Urothelium cell line (cell line): ENCODE measurements at regions not wholly inside any gene's neighbourhood (a gene's known extent, or its start where the extent isn't known, plus 50 kb on each side); places are given as distances from the start of the nearest gene placed in this dataset.
"Not testable (repeated sequence)": the region's sequence is repeated elsewhere in the genome, so short reads cannot be mapped to it uniquely, and the experiment has no call there.

Experiments
- DNase-seq: peaks from one replicate; pipeline ENCODE4 v3.0.0; 2011; ENCODE audit warnings: low spot score, mixed read lengths
- FAIRE-seq: peaks from 2 replicates; lab custom pipeline; 2011; peaks lifted over from hg19 to GRCh38; lab: Jason Lieb, UNC

- FAIRE-seq, result no peak
- no peak for DNase-seq
These were observed 154.7 kb upstream of the CDK1 start for GRCh38 chr10:60623627-60624026.

GRCh38 chr10:60621018-60621417 is 157.3 kb upstream of the CDK1 start:
- FAIRE-seq, result no peak
- no peak for DNase-seq

- no peak for FAIRE-seq
These were observed 159.4 kb upstream of the CDK1 start for GRCh38 chr10:60618861-60619260.

DNA sequence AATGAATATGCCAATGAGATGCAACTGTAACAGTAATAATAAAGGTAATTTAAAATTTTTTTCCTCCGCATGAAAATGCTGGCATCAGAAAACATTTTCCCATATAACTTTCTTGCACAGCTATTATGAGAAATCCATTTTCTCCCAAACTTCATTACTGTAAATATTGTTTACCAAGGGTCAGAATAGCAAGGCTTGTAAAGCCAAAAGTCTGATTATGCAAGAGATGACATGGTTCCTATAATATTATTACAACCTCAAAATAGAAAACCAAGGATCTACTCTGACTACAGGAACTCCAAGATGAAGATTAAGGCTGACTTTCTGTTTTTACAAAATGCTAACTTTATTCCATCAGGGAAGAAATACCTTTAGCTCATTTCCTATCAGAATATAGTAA is 162.7 kb upstream of the CDK1 start:
- FAIRE-seq (no peak), DNase-seq (no peak)

More at GRCh38 chr10:60618861-60619260, 159.4 kb upstream of the CDK1 start:
- no peak for DNase-seq

DNA sequence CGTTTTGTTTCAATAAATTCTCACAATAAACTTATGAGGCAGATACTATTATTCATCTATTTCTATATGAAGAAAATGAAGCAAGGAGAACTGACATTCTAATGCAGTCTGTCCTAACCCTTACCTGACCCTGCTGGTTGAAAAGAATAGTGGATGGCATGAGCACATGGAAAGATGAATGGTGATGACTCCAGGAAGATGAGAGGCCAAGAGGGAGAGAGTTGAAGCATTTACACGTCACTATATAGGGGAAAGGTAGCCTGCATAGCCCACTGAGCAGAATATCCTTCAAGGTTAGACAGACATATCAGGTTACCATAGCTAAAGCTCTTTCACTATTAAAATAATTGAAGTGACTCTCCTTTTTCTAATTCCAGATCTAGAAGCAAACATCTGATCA is 163.9 kb upstream of the CDK1 start:
- DNase-seq (no peak), FAIRE-seq (no peak)

DNA sequence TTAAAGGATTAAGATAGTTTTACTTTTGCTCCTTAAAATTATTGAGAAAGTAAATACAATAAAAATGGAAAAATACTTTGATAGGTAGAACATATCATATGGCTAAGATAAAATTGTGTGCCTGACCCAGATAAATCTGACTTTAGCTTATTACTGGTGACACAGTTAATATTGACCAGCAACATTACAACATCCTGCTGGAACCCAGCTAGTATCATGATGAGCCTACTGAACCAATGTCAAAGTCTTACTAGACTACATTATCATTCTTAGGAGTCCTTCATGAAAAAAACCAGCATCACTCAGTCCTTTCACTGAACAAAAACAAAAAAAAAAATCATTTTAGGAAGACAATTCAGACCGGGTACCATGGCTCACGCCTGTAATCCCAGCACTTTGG is 164.8 kb upstream of the CDK1 start:
- FAIRE-seq, result no peak
- no peak for DNase-seq

GRCh38 chr10:60611291-60611747 is 167.0 kb upstream of the CDK1 start:
- DNase-seq, result peak; percentile 82
- peak; percentile 97 for FAIRE-seq

DNA sequence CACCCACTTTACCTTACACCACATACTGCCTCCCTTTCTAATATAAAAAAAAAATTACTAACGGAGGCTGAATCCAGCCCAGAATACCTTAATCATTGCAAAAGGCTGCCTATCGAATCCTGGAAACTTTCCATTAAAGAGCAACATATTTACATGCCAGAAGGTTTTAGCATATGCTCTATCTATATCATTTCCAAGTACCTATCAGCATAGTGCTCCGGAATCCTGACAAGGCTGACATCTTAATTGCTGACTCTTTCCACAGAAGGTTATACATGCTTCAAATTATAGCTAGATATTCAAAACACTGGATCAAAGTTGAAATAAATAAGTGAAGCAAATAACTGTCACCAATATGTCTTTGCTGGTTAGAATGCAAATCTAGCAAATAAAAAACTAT is 170.9 kb upstream of the CDK1 start:
- DNase-seq (no peak), FAIRE-seq (no peak)

GRCh38 chr10:60606343-60607080 is 171.8 kb upstream of the CDK1 start:
- DNase-seq (no peak), FAIRE-seq (peak; percentile 67)

- DNase-seq (no peak), FAIRE-seq (no peak)
These were observed 172.8 kb upstream of the CDK1 start for GRCh38 chr10:60605476-60605875.

- FAIRE-seq (no peak), DNase-seq (no peak)
These were observed 173.9 kb upstream of the CDK1 start for GRCh38 chr10:60604342-60604741.

DNA sequence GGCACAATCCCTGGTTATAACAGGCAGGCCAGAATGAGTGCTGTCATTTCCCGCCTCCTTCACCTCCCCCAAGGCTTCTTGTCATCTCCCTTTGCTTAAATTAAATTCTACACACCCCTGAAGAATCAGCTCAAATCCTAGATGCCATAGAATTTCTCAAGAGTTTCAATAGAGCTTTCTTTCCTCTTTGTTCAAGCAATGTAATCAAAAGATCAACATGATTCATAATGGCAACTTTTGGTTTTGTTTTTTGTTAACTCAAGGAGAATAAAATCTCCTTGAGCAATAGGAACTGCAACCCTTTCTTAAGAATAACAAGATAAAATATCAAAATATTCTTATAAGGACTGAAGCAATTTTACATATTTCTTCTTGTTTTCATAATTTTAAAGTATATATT is 180.8 kb upstream of the CDK1 start:
- no peak for FAIRE-seq

GRCh38 chr10:60595852-60596251 is 182.4 kb upstream of the CDK1 start:
- FAIRE-seq (no peak), DNase-seq (no peak)

More for the DNA sequence above, 180.8 kb upstream of the CDK1 start:
- no peak for DNase-seq

DNA sequence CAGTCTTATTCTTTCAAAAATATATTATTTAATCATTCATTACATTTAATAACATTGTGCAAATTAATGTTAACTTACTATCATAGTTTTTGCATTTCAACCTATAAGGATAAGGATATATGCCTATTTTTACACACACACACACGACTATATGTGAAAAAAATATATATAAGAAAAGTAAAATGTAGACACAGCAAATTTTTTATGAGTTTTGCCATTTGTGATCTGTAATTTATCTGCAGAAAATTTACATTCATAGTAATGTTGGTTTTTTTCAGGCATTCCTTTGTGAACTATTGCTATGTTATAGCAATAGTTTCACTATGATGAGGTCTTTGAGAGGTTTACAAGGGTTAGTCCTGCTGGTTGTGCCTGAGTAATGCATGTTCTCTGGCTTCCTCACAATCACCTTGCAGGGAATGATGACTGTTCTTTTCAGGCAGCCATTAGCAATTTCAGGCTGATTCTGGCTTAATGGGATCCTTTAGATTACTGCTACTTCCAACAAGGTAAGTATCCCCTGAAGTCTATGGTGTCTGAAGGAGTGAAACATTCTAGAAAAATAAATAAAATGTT is 183.7 kb upstream of the CDK1 start:
- FAIRE-seq (no peak), DNase-seq (no peak)

DNA sequence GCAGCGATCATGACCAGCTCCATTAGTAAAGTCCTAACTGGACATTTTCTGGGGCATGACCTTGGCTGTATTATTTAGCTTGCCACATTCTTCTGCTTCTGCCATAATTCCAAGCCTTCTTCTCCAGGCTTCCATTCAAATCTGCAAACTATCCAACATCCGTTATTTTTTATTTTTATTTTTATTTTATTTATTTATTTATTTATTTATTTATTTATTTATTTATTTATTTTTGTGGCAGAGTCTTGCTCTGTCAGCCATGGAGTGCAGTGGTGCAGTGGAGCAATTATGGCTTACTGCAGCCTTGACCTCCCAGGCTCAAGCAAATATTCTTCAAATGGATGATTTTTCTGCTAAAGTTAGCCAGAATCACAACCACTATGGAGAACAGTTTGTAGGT is 187.2 kb upstream of the CDK1 start:
- DNase-seq, result no peak
- FAIRE-seq, result no peak

GRCh38 chr10:60589376-60589775 is 188.9 kb upstream of the CDK1 start:
- FAIRE-seq (no peak), DNase-seq (no peak)

DNA sequence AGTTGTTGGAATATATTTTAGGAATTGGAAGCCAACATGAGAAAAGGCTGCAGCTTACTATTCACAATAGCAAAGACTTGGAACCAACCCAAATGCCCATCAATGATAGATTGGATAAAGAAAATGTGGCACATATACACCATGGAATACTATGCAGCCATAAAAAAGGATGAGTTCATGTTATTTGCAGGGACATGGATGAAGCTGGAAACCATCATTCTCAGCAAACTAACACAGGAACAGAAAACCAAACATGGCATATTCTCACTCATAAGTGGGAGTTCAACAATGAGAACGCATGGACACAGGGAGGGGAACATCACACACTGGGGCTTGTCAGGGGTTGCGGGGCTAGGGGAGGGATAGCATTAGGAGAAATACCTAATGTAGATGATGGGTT is 192.1 kb upstream of the ANK3 start:
- not testable (repeated sequence) for FAIRE-seq, DNase-seq

DNA sequence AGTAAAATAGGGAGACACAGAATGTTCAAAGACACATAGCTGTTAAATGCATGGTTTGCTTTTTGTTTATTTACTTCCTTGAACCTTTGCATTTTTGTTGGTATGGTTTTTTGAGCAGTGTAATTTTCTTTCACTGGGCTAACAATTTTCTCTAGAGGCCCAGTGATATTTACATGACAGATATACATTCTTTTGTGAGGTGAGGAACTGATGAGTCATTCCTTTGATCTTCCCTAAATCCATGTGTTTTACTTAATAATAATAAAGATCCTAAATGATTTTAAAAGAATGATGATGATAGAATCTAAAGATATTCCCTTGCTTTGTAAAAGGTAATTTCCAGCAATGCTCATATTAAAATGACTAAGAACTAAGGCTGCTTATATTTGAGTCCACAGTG is 188.5 kb upstream of the ANK3 start:
- FAIRE-seq (no peak), DNase-seq (no peak)

- FAIRE-seq (no peak), DNase-seq (no peak)
These were observed 186.7 kb upstream of the ANK3 start for GRCh38 chr10:60576130-60577069.

GRCh38 chr10:60575105-60575504 is 185.4 kb upstream of the ANK3 start:
- DNase-seq (no peak), FAIRE-seq (no peak)

DNA sequence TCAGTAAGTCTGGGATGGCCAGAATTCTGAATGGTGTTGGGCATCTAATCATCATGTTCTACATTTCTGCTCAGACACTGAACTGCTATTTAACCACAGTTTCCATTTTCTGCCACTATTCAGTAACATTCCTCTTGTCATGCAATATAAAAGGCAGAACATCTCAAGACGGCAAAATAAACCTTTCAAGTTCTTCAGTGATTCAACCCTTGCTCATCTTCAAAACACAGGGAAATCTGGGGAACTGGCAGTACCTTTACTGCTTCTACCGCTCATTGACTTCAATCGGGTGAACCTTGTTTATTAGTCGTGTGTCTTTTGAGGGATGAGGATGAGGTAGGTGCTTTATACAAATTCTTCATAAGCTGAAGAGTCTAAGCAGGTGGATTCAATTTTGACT is 184.7 kb upstream of the ANK3 start:
- no peak for FAIRE-seq
- DNase-seq, result no peak

DNA sequence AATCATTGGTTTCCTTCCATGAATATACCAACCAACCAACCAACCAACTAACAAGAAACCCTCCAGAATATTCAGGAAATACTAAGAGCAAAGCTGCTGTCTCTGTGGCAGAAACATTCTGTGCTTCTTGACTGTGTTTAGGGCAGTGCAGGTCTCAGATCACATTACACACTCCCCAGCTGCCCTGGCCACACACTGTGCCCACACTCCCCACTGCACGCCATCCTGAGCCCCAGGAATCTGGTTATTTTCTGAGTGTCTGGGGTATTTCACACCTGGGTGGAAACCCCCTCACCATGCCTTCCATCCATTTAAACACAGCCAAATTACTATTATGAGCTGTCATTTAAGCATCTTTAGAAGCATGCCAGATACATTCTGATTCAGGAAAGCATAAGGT is 183.7 kb upstream of the ANK3 start:
- FAIRE-seq (no peak), DNase-seq (no peak)
